ENCODE measurements at regions not wholly inside any gene's neighbourhood (a gene's known extent, or its start where the extent isn't known, plus 50 kb on each side); places are given as distances from the start of the nearest gene placed in this dataset.

- DNase-seq = no peak
Measured at GRCh38 chr2:174667250-174667860, 69.8 kb upstream of the WIPF1 start.

DNA sequence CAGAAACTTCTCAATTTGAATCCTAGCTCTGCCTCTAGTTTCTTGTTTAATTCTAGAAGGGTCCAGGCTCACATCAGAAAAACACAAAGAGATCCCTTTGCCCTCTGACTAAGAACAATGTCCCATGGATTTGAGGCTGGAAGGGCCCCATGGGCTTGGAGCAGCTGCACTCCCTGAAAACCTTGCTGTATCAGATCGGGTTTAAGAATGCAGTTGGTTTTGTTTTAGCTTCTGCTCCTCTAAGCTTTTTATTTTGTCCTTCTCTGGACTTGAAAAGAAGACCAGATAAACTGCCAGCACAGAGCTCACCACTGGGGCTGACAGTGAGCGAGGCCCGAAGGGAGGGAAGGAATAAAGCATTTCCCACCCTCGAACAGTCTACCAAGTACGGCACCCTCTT lies 69.2 kb upstream of the WIPF1 start:
- no peak for DNase-seq

- no peak for DNase-seq
Measured at GRCh38 chr2:174666312-174666711, 68.7 kb upstream of the WIPF1 start.

- no peak for DNase-seq
Measured at GRCh38 chr2:174664084-174664759, 66.6 kb upstream of the WIPF1 start.

DNA sequence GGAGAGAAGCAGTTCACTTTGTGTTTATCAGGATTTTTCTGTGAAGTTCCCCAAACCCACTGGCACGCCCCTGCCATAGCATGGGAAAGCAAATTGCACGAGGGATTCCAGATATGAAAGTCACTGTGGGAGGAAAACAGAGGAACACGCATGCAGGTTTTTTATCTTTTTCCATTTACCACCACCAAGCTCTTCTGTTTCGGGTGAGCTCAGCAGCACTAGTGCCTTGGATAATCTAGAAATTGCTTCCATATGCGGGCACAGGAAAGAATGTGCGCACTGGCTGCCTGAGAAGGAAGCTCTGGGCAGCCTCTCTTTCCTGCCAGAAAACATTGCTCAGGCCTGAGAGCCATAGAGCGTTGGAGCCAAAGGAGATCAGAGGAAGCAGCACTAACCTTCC lies 65.9 kb upstream of the WIPF1 start:
- DNase-seq = no peak

GRCh38 chr2:174662859-174663258 lies 65.3 kb upstream of the WIPF1 start:
- no peak for DNase-seq

DNA sequence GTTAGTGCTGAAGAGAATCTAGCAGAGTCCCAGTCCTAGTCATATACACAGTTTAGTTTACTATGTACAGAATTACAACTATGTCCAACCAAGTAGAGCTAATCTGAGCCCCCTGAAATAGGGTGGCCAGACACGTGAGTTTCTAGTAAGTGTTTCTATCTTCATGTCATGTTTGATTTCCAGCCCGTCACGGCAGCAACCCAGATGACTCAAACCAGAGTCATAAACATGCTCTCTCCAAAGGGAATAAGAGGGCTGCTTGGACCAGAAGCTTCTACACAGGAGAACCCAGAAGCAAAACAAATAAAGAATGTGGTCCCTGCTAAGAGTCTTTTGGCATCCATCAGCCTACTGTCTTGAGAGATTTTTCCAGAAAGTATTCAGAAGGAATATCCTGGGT lies 64.9 kb upstream of the WIPF1 start:
- no peak for DNase-seq

- DNase-seq = no peak
Measured at GRCh38 chr2:174660984-174661675, 63.5 kb upstream of the WIPF1 start.

- no peak for DNase-seq
Measured at GRCh38 chr2:174659069-174659900, 61.7 kb upstream of the WIPF1 start.

GRCh38 chr2:174656676-174657176 lies 59.1 kb upstream of the WIPF1 start:
- no peak for DNase-seq

DNA sequence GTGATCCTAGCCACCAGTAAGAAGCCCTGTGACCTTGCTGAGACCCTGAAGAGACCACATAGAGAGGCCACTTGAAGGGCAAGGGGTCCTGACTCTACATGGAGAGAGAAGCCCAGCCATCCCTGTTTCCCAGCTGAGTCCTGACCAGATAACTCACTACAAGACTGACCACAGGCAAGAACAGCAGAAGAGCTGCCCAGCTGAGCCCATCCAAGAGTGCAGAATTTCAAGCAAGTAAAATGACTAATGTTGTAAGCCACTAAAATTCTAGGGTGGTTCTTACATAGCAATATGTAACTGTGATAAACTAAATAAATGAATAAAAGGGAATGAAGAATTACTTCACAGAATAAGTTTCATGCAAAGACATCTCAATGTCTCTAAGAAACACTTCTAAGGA lies 58.4 kb upstream of the WIPF1 start:
- no peak for DNase-seq

GRCh38 chr2:174654419-174654941 lies 56.9 kb upstream of the WIPF1 start:
- no peak for DNase-seq

DNA sequence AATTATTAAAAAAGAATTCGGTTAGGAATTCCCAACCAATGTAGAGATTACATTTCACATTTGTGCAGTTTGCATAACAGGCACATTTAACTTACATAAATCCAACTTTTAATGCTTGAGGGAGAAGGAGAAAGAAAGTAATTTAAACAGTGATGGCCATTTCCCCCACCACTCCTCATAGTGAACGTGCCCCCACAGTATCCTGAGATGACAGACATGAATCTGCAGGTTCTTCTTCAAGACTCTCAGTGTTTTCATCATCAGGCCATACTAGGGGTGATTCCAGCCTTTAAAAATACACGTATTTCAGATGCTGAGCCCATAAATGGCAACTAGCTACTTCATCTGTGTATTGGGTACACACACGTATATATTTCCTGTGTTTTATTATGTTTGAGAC lies 51.3 kb upstream of the WIPF1 start:
- no peak for DNase-seq
